DND-41 (cell line): ENCODE measurements at regions not wholly inside any gene's neighbourhood (a gene's known extent, or its start where the extent isn't known, plus 50 kb on each side); places are given as distances from the start of the nearest gene placed in this dataset.

Experiments used
- EZH2 ChIP-seq: IDR thresholded peaks from 3 replicates; pipeline ENCODE4 v1.6.1; 2012; ENCODE audit warnings: borderline replicate concordance, low read depth, mild to moderate bottlenecking, moderate library complexity, low read length, inconsistent platforms; ENCODE audit not compliant: severe bottlenecking
- TF ChIP-seq, protein P1 (sequence below): IDR thresholded peaks from 2 replicates; pipeline ENCODE4 v1.5.1; 2012; ENCODE audit warnings: borderline replicate concordance, low read length, moderate library complexity, mild to moderate bottlenecking; ENCODE audit not compliant: poor library complexity, severe bottlenecking; ENCODE audit errors: extremely low read depth

DNA sequence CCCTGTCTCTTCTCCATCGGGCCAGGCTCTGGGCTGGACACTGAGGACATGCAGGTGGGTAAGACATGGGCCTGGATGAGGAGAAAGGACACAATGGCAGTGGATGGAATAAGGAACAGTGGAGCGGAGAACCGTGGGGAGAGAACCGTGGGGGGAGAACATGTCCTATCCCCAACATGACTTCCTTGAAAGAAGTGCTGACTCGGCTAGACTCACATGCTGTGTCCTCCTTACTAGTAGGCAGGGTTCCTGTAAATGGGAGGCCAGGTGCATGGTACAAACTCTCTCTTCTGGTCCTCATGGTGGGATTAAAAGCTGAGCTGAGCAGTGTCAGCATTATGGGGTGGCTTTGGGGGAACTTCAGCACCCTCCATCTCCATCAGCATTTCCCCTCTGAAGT, 137.4 kb upstream of the CSF3R start:
- TF ChIP-seq, protein P1, sequence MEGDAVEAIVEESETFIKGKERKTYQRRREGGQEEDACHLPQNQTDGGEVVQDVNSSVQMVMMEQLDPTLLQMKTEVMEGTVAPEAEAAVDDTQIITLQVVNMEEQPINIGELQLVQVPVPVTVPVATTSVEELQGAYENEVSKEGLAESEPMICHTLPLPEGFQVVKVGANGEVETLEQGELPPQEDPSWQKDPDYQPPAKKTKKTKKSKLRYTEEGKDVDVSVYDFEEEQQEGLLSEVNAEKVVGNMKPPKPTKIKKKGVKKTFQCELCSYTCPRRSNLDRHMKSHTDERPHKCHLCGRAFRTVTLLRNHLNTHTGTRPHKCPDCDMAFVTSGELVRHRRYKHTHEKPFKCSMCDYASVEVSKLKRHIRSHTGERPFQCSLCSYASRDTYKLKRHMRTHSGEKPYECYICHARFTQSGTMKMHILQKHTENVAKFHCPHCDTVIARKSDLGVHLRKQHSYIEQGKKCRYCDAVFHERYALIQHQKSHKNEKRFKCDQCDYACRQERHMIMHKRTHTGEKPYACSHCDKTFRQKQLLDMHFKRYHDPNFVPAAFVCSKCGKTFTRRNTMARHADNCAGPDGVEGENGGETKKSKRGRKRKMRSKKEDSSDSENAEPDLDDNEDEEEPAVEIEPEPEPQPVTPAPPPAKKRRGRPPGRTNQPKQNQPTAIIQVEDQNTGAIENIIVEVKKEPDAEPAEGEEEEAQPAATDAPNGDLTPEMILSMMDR: no peak
- TF ChIP-seq EZH2: no peak
